ENCODE measurements at regions not wholly inside any gene's neighbourhood (a gene's known extent, or its start where the extent isn't known, plus 50 kb on each side); places are given as distances from the start of the nearest gene placed in this dataset.

- no peak overlapping the region for H3K4me3 ChIP-seq (replicated peaks; ENCODE audit: insufficient read depth, low read length)
- H3K27me3 ChIP-seq (ENCODE audit: insufficient read depth, poor library complexity, severe bottlenecking) = no peaks in the 10 kb centered on the region
- TF ChIP-seq REST (IDR thresholded peaks at IDR 0.05; ENCODE audit: insufficient replicate concordance, low read depth) (no peak), CTCF (IDR thresholded peaks at IDR 0.05; ENCODE audit: insufficient read depth, low read length) (no peak), SPI1 (IDR thresholded peaks at IDR 0.05; ENCODE audit: borderline replicate concordance, low read depth) (no peak), POLR2AphosphoS5 (IDR thresholded peaks at IDR 0.05; ENCODE audit: low read depth) (no peak), GABPA (IDR thresholded peaks at IDR 0.05; ENCODE audit: low read depth) (no peak)
- DNase-seq (ENCODE audit: low read depth in 1 of 2, low spot score in 1 of 2) = no peak
- H3K27ac ChIP-seq (replicated peaks) = no peak overlapping the region
Measured at GRCh38 chr7:13713092-13713491, 276.4 kb downstream of the ETV1 start.

- H3K27me3 ChIP-seq (ENCODE audit: insufficient read depth, poor library complexity, severe bottlenecking) = no peaks in the 10 kb centered on the region
- no peak for TF ChIP-seq GABPA (IDR thresholded peaks at IDR 0.05; ENCODE audit: low read depth)
- no peak for TF ChIP-seq SPI1 (IDR thresholded peaks at IDR 0.05; ENCODE audit: borderline replicate concordance, low read depth)
- no peak for TF ChIP-seq CTCF (IDR thresholded peaks at IDR 0.05; ENCODE audit: insufficient read depth, low read length)
- TF ChIP-seq POLR2AphosphoS5 (IDR thresholded peaks at IDR 0.05; ENCODE audit: low read depth) = no peak
- TF ChIP-seq REST (IDR thresholded peaks at IDR 0.05; ENCODE audit: insufficient replicate concordance, low read depth) = no peak
- H3K4me3 ChIP-seq (replicated peaks; ENCODE audit: insufficient read depth, low read length) = no peak overlapping the region
- no peak overlapping the region for H3K27ac ChIP-seq (replicated peaks)
- no peak for DNase-seq (ENCODE audit: low read depth in 1 of 2, low spot score in 1 of 2)
Measured at GRCh38 chr7:13715534-13715933, 273.9 kb downstream of the ETV1 start.

- no peak for TF ChIP-seq CTCF (IDR thresholded peaks at IDR 0.05; ENCODE audit: insufficient read depth, low read length)
- TF ChIP-seq GABPA (IDR thresholded peaks at IDR 0.05; ENCODE audit: low read depth) = no peak
- TF ChIP-seq REST (IDR thresholded peaks at IDR 0.05; ENCODE audit: insufficient replicate concordance, low read depth) = no peak
- no peak for TF ChIP-seq SPI1 (IDR thresholded peaks at IDR 0.05; ENCODE audit: borderline replicate concordance, low read depth)
- no peak for TF ChIP-seq POLR2AphosphoS5 (IDR thresholded peaks at IDR 0.05; ENCODE audit: low read depth)
- Histone ChIP-seq H3K27me3 (ENCODE audit: insufficient read depth, poor library complexity, severe bottlenecking) (no peaks in the 10 kb centered on the region), H3K4me3 (replicated peaks; ENCODE audit: insufficient read depth, low read length) (no peak overlapping the region), H3K27ac (replicated peaks) (no peak overlapping the region)
- no peak for DNase-seq (ENCODE audit: low read depth in 1 of 2, low spot score in 1 of 2)
Measured at GRCh38 chr7:13717031-13717430, 272.4 kb downstream of the ETV1 start.
